Body of pancreas (tissue), 4 donors: ENCODE measurements at regions not wholly inside any gene's neighbourhood (a gene's known extent, or its start where the extent isn't known, plus 50 kb on each side); places are given as distances from the start of the nearest gene placed in this dataset.

Source experiments
- ATAC-seq: fragments of 150-250 bp; one replicate; pipeline ENCODE4 v1.9.1; 2016
- DNase-seq, 4 donors: peaks; one replicate each; pipeline ENCODE4 v3.0.0-alpha.2; 2019
- H3K27ac ChIP-seq, 4 donors: fragments of 200-600 bp; sonication (generic); 1 replicate in 3 of 4; 2 replicates in 1 of 4; pipeline versions ENCODE4 v1.5.1 to v1.6.1; 2016 to 2019; ENCODE audit warnings: mild to moderate bottlenecking in 1 of 4, mixed read lengths in 1 of 4, moderate library complexity in 1 of 4
- H3K27me3 ChIP-seq, 2 donors: fragments of 200-600 bp; sonication (generic); one replicate each; pipeline ENCODE4 v1.6.0; 2016; ENCODE audit warnings: mild to moderate bottlenecking in 1 of 2
- H3K36me3 ChIP-seq, 2 donors: fragments of 200-600 bp; sonication (generic); replicated peaks in 1 of 2; 2 replicates each; pipeline ENCODE4 v1.5.1; 2016; ENCODE audit warnings: low read depth in 2 of 2; ENCODE audit not compliant: insufficient read depth in 1 of 2
- H3K4me1 ChIP-seq: fragments of 200-600 bp; sonication (generic); one replicate; pipeline ENCODE4 v1.6.0; 2016
- H3K4me3 ChIP-seq, 2 donors: fragments of 200-600 bp; sonication (generic); 1 replicate in 1 of 2; 2 replicates in 1 of 2; pipeline ENCODE4 v1.5.1; 2016 to 2019
- H3K9me3 ChIP-seq, 3 donors: fragments of 200-600 bp; sonication (generic); 1 replicate in 2 of 3; 2 replicates in 1 of 3; pipeline ENCODE4 v1.5.1; 2016
- CTCF ChIP-seq, 7 experiments: fragments of 450-650 bp in 4 of 7; fragments of 200-600 bp in 3 of 7; sonication (generic) in 3 of 7; IDR thresholded peaks; one replicate each; pipeline ENCODE4 v1.5.1; 2016 to 2019; ENCODE audit warnings: antibody characterized with exemption in 7 of 7
- POLR2A ChIP-seq, 3 donors: fragments of 450-650 bp; IDR thresholded peaks; one replicate each; pipeline ENCODE4 v1.6.1; 2016; ENCODE audit warnings: antibody characterized with exemption in 3 of 3, mild to moderate bottlenecking in 2 of 3
- WGBS, 2 donors: methylation state at CpG; one replicate each; pipeline ENCODE4 v1.1.5; 2017; 5-methylcytosine and 5-hydroxymethylcytosine counted together
- intact Hi-C: fragments of 100-400 bp; cut with DNase I; formaldehyde crosslinking; loops from one replicate; pipeline ENCODE4 v1.15.1; 2023

- 80 to 81% methylated on average over 5 of the region's 5 CpGs for WGBS, 2 donors
- intact Hi-C loops = no loop called here
- DNase-seq = no peak
- Histone ChIP-seq H3K36me3 (no peaks in the 10 kb centered on the region), H3K27me3 (no peaks in the 10 kb centered on the region), H3K4me1 (no peaks in the 10 kb centered on the region), H3K4me3 (no peak overlapping the region), H3K27ac (no peak overlapping the region), H3K9me3 (no peaks in the 10 kb centered on the region)
- TF ChIP-seq POLR2A (IDR thresholded peaks at IDR 0.05) (no peak), CTCF (IDR thresholded peaks at IDR 0.05) (no peak)
- ATAC-seq = no peak
These were observed 483.2 kb upstream of the EPHA7 start for GRCh38 chr6:93902517-93902916.

- Histone ChIP-seq H3K27me3 (no peaks in the 10 kb centered on the region), H3K4me3 (no peak overlapping the region), H3K9me3 (no peaks in the 10 kb centered on the region), H3K36me3 (no peaks in the 10 kb centered on the region), H3K27ac (no peak overlapping the region), H3K4me1 (no peaks in the 10 kb centered on the region)
- intact Hi-C loops = no loop called here
- ATAC-seq (no peak), DNase-seq (no peak)
- no peak for TF ChIP-seq POLR2A (IDR thresholded peaks at IDR 0.05)
These were observed 480.8 kb upstream of the EPHA7 start for GRCh38 chr6:93900142-93900541.

- TF ChIP-seq CTCF (IDR thresholded peaks at IDR 0.05) (no peak), POLR2A (IDR thresholded peaks at IDR 0.05) (no peak)
- H3K4me1 ChIP-seq = no peaks in the 10 kb centered on the region
- 48 to 49% methylated on average over 1 of the region's 1 CpG for WGBS, 2 donors
- H3K9me3 ChIP-seq = no peaks in the 10 kb centered on the region
- no peaks in the 10 kb centered on the region for H3K27me3 ChIP-seq
- ATAC-seq (no peak), DNase-seq (no peak)
- no peak overlapping the region for H3K4me3 ChIP-seq
- H3K36me3 ChIP-seq = no peaks in the 10 kb centered on the region
- H3K27ac ChIP-seq = no peak overlapping the region
- intact Hi-C loops = no loop called here
These were observed 476.7 kb upstream of the EPHA7 start for GRCh38 chr6:93896081-93896480.

GRCh38 chr6:93894521-93894920 lies 475.2 kb upstream of the EPHA7 start:
- no peak overlapping the region for H3K4me3 ChIP-seq
- H3K27ac ChIP-seq = no peak overlapping the region
- no peaks in the 10 kb centered on the region for H3K9me3 ChIP-seq
- intact Hi-C loops = no loop called here
- no peaks in the 10 kb centered on the region for H3K27me3 ChIP-seq
- no peak for DNase-seq
- 46% methylated on average over 1 of the region's 1 CpG for WGBS, 2 donors
- TF ChIP-seq POLR2A (IDR thresholded peaks at IDR 0.05) (no peak), CTCF (IDR thresholded peaks at IDR 0.05) (no peak)
- H3K4me1 ChIP-seq = no peaks in the 10 kb centered on the region
- ATAC-seq = no peak
- no peaks in the 10 kb centered on the region for H3K36me3 ChIP-seq

- no peak for ATAC-seq
- 61 to 64% methylated on average over 2 of the region's 2 CpGs for WGBS, 2 donors
These were observed 470.4 kb upstream of the EPHA7 start for GRCh38 chr6:93889713-93890112.

More at GRCh38 chr6:93889713-93890112, 470.4 kb upstream of the EPHA7 start:
- H3K4me3 ChIP-seq = no peak overlapping the region
- TF ChIP-seq CTCF (IDR thresholded peaks at IDR 0.05) = no peak
- TF ChIP-seq POLR2A (IDR thresholded peaks at IDR 0.05) = no peak
- DNase-seq = no peak
- no peaks in the 10 kb centered on the region for H3K4me1 ChIP-seq
- no peaks in the 10 kb centered on the region for H3K36me3 ChIP-seq
- H3K9me3 ChIP-seq = no peaks in the 10 kb centered on the region
- no peak overlapping the region for H3K27ac ChIP-seq
- intact Hi-C loops = no loop called here
- no peaks in the 10 kb centered on the region for H3K27me3 ChIP-seq
